NCI-H187 treated with DMSO at 0.1 percent for 48 hours (cell line): ENCODE measurements at regions not wholly inside any gene's neighbourhood (a gene's known extent, or its start where the extent isn't known, plus 50 kb on each side); places are given as distances from the start of the nearest gene placed in this dataset.

Experiments used
- DNase-seq: peaks from one replicate; lab custom pipeline; 2025; lab: John Stamatoyannopoulos, UW

DNA sequence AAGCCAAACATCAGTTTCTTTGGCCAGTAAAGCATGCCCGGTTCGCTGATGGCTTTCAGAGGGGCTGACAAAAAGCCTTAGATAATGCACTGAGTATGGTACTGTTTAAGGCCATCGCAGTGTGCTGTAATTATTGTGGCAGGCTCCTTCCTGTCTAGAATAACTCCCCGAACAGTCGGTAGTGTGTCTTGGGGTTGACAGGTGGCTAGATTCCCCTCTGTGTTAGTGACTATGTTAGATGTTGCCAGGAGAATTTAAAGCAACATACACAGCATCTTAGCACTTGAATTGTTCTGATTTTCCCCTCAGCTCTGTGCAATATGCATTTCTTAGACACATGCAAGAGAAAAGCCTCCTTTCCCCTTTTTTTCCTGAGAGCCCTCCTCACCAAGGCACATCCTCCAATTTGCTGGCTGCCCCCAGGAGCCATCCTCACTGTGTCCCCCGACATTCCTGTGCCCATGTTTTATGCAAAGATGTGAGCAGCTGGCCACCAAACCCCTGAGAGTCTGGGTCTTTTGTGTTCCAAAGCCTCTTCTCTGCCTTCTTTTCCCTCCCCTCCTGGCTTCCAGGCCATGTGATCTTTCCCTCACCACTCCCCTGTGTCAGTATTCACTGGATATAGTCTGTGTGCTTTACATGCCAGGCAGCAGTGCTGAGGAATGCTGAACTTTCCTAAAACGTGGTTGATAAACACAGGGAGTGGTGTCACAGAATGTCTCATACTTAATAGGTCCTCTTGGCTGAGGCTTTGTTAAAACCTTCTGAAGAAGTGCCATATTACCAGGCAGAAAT lies 331.5 kb downstream of the HRH4 start:
- DNase-seq = no peak

DNA sequence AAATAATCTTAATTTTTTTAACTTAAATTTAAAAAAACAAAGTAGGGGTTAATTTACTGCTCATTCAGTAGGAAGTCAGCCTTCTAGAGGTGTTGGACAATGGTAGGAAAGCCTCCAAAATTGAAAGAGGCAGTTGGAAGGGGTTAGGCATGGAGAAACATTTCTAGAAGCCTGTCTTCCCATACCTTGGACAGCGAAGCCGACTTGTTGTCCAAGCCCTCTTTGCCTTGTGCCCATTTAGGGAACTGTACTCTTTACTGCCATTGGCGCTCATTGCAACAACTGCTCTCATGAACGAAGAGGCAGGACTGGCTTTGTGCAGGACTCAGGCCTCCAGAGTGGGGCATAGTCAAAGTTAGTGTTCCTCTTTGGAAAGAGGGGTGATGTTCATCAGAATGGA lies 333.3 kb downstream of the HRH4 start:
- no peak for DNase-seq

DNA sequence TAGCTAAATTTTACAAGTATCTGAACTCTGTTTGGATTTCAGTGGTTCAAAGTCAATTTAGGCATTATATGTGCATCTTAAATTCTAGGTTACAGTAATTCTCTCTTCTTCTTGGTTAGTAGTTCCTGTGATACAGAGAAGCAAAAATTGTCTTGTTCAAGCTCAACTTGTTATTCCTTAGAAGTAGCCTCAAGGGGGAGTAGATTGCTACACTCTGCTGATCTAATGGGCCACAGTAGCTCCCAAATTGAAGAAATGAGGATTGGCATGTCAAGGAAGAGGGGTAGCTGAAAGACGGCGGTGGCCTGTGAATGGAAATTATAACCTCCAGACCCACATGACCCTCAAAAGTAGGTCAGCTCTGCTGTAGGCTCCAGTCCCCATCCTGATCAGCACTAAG lies 334.7 kb downstream of the HRH4 start:
- DNase-seq = no peak

DNA sequence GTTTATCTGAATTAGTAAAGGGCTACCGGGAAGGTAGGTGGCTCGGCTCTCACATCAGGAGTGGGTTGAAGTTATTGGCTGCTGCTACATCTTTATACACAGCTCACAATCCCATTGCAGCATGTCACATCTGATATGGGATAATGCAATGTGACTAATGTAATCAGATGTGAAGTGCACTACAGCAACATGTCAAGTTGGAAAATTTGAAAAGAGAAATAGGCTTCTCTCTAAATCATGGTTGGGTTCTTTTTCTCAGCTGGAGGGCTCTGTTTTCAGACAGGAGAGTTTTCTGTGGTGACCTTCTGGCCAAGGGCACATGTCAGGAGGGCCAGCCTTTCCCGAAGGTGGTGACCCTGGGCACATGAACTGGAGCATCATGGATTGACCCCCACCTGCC lies 337.5 kb downstream of the HRH4 start:
- no peak for DNase-seq

DNA sequence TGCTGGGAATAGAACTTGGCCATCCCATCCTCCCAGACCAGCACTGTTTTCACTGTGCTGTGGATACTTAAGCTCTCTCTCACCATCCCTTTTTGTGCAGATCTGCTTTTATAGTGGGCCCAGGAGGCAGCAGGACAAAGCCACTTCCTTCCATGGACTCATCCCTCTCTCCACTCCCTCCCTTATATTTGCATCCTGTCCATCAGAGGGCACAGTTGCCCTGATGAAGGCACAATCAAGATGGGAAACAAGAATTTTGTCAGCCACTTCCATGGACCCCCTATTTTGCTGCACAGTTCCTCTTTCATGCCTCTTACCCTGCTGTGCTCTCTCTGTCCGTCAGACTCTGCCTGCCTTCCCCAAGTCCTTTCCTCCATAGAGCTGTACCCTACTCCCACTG lies 338.7 kb downstream of the HRH4 start:
- DNase-seq = no peak

DNA sequence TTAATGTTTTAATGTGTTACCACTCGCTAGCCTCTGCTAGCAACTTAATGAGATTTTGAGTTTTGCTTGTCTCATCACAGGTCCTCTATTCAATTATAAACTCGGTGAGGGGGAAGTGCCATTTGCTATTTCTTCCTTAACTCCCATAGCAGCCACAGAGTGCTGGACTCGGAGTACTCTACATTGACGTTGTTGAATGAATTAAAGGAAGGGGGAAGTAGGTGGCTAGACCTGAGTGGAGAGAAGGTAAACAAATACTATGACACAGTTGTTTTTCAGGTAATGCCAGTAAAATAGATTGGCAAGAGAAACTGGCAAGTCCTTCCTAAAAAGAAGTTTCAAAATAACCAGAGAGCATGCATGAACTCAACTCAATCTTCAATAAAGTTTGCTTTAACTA lies 339.3 kb downstream of the HRH4 start:
- no peak for DNase-seq

DNA sequence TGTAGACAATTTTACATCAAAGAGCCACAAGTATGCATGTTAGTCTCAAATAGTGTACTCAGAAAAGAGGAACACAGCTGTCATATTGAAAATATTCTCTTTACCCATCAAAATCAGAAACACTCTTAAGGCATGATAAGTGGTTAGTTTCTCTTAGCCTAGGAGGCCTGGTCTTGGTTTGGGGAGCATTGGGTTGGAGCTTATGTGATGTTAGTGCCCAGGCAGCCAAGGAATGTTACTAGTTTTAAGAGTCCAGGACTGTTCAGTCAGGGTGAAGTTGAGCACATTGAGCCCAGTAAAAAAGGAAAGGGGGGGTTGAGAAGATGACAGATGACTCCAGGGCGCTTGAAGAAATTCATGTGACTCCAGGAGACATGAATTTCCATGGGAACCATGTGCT lies 340.6 kb downstream of the HRH4 start:
- DNase-seq = no peak

DNA sequence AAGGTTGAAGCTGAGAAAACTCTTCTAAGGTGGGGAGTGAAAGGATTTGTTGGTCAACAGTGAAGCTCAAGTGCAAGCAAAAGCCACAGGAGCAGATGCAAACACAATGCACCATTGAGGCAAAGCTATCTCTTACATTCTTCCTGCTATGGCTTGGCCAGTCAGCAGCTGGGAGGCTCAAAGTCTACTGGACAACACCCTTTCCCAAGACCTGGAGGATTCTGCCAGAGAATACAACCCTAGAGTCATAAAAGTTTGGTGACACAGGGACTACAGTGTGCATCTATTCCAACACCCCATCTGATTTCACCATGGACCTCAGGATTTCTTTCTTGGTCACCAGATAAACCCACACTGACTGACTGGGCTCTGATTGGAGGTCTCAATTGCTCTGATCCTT lies 342.0 kb downstream of the HRH4 start:
- DNase-seq = no peak

DNA sequence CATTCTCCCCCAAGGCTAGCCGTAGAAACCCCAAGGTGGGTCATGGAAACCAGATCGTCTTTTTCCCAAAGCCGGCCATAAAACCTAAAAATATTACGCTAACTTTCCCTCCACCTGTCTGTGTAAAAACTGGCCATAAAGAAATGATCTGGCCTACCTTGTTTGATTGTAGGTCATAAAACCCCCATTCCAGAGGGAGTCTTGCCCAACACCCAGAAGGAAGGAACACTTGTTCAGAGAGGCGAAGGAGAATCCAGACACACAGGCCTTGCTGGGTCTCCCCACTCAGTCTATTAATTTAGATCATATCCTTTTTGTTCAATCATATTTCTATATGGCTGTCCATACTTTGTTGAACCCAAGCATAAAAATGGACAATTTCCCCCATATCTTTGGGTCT lies 344.7 kb downstream of the HRH4 start:
- DNase-seq = no peak

DNA sequence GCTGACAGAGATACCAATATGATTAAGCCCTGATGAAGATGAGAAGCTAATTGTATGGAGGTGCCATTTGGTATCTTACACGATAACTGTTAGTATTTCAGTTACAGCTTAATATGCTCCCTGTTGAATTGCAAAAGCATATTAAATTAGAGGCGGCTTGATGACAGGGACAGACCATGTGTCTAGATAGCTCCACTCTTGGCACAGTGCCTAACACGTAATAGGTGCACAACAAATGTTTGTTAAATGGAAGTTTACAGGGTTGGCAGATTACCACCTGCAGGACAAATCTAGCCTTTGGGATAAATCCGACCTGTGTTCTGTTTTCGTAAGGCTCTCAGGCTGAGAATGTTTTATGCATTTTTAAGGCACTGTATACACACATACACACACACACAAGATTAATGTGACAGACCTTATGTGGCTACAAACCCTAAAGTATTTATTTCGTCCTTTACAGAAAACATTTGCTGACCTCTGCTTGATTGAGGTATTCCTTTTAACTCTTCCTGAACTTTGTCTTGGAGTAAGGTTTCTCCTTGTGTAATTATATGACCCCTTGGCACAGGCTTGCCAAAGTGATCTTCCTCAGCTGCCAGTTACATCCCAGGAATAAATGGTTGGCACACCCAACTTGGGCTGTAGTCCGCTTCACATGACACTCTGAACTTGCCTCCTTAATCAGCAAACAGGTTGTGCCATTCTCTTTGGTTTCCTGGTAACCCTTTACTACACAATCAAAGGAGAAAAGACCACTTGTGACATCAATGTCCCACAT lies 348.9 kb downstream of the HRH4 start:
- DNase-seq = no peak

DNA sequence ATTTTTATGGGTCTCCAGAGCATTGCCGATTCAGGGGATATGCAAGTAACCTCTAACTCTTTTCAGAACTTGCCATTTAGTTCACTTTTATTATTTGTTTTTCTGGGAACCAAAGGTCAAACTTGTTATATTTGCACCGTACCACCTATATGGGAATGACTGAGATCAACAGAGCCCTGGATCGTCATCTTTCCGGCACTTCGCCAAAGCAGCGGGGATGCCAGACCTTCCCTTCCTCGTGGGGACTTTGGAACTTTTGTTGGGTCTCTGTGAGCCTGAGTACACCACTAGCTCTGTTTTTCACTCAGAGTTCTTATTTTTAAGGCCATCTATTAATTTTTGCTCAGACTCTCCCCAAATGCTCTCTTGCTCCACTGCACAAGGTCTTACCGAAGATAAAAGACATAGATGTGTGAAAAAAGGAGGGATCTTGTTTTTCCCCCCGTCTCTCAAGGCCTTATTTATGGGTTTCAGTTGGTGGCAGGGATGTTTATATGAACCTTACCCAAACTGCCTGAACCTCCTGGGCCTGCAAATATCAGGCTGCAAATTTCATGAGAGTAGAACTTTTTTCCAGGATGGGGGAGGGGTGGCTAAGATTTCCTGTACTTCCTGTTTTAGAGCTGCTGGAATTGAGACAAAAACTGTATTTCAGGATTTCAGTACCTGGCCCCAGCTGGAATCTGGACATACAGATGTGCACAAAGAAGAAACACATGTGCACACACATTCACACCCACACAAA lies 350.3 kb downstream of the HRH4 start:
- no peak for DNase-seq

DNA sequence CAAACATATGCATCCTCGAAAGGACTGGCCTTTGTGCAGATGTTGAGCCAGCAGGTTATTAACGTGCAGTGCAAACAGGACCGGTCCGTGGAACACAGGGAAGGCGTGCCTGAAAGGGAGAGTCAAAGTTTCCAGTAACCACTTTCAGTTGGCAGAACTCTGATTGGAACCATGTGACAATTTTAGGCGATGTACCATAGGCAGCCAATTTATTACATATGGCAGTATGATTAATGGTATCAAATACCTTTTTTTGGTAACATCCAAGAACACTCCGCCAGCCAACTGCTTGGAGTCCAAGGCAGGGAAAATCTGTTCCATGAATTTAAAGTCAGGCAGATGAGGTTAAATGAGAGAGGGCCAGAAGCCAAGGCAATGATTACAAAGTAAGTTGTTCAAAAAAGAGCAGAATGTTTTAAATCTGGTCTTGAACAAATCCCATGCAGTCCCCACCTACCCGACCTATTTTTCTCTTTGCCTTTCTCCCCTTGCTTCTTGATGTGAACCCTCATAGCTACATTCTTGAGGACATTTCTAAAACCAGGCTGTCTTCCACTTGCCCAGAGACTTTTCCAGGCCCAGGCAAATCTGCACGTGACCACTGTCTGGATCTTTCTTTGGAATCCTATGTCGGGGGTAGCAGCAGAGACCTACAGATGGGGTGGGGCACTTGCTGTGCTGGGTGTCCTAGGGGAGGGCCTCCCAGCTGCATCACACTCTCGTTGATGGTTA lies 351.7 kb downstream of the HRH4 start:
- DNase-seq = no peak

DNA sequence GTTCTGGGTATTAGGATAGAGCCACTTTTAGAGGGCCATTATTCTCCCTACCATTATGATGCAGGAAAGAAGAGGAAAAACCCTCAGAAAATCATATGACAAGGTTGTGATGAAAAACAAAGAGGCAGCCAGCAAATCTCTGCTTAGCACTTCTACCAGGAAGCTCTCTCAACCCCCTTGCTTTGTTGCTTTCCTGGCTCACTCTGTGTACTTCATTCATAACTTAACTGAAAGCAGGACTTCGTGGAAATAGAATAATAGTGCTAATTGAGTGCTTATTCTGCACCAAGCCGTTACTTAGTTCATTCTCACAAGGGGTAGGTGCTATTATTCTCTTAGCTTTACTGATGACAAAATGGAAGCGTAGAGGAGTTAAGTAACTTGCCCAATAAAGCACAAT lies 354.1 kb downstream of the HRH4 start:
- no peak for DNase-seq

DNA sequence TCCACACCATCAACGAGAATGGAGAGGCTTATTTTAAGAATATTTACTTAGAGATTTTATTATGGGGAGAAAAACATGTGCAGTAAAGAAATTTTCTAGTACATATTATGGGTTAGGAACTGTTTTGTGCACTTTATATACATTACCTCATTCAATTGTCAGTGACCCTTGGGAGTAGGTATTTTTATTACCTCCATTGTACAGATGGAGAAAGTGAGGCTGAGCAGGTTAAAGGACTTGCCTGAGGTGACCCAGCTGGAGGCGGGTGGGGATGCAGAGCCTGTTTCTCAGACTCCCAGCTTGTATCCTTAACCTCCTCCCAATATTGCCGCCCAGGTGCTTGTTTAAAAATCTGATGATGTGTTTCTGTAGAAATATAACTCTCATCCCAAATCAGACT lies 356.7 kb downstream of the HRH4 start:
- DNase-seq = no peak

DNA sequence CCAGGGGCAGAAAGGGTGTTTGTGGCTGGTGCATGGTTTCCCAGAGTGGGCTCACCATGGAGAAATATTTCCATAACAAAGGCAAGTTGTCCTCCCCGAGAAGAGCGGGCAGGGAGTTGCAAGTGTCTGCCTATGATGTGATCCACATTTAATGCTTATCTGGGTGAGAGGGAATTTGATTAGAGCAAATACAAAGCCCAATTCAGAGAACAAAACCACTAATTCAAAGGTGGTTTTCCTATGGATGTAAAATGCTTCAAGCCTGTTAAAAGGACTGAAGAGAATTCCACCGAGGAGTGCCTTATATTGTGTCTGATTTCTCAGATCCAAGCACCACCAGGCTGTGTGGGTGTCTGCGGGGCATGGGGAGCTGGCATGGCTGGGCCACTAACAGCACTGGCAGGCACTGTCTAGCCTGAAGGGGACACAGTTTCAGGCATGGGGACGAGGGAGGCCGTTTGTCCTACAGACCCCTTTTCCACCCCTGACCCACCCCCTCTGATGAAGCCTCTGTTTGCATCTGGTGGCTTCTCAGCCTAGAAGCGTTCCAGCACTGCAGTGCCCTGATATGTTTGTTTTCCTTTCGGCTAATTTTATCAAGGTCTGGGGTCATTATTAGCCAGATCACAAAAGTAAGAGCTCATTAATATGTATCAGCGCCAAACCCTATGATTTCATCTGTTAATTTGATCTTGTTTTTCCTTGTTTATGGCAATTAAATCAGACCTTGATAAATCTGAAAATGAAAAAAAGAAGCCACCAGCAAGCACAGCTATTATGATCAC lies 357.3 kb downstream of the HRH4 start:
- no peak for DNase-seq

DNA sequence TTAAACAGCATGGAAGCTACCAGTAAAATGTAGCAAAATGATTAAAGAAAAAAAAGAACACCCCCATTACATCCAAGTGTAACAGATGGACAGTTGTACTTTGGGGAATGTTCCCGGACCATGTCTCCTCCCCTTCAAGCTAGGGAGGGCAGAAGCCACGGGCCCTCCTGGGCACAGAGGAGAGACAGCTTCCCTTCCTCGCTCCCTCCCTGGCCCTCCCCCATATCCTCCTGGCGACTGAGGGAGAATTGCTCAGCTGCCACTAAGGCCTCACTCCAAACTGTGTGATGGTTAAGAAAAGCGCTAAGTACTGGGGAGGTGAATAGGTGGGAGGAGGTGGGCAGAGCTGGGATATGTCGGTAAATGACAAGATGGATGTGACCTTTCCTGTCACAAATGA lies 358.0 kb downstream of the HRH4 start:
- no peak for DNase-seq

DNA sequence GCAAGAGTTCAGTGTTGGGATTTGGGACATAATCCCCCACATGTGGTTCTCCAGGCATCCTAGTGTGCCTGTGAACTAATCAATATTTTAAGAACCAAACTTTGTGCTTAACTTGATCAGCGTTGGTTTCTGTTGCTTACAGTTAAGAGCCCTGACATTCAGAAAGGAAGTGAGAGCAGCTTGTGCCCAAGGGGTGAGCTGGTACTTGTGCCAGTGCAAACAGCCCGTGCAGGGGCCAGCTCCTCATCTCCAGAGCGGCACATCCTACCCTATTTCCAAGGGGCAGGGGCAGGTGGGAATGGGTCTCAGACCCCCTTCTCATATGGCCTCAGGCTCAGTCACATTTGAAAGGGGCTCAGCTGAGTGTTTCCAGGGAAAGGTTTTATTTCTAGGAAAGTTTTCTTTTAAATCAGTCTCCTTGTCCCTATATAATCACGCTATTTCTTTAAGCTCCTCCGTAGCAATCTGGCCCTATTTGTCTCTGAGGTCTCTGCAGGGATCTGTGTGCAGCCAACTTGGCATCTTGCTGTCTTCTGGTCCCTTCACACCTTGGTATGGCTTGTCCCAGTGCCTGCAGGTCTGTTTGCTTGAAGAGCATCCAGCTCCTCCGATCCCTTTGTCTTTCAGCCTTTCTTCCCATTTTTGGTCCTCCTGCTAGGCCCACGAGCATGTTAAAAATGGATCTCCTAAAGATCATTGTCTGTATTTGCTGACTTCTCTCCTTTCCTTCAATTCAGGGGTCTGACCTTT lies 358.9 kb downstream of the HRH4 start:
- DNase-seq = no peak

DNA sequence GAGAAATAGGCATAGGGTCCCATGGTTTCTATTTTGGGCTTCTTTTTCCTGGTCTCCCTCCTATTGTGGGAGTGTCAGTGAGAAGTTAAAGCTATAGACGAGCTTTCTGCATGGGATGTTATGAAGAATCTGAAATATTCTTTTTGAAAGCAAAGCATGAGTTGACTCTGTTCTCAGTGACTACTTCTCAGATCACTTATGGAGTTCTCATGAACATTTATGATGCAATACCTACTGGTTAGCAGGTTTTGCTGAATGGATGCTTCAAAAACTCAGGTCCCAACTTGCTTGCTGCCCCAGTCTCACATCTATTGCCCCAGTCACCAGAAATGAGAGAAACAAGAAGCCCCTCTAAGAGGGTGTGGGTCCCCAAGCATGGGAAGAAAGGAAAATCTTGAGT lies 365.0 kb downstream of the HRH4 start:
- DNase-seq = no peak

DNA sequence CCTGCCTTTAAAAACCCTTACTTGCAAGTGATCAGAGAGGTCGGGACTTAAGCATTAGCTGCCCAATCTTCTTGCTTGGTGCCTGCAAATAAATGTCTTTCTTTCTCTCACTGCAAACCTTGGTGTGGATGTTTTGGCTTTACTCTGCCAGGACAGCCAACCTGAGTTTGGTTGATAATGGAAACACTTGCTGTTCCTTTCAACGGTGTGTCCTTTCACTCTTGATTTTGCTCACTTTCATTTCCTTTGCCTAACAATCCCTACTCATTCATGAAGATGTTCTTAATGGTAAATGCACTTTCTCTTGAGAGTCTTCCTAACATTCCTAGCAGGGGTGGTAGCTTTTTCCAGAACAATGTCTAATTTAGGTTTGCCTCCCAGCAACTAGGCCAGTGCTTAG lies 366.2 kb downstream of the HRH4 start:
- DNase-seq = no peak

DNA sequence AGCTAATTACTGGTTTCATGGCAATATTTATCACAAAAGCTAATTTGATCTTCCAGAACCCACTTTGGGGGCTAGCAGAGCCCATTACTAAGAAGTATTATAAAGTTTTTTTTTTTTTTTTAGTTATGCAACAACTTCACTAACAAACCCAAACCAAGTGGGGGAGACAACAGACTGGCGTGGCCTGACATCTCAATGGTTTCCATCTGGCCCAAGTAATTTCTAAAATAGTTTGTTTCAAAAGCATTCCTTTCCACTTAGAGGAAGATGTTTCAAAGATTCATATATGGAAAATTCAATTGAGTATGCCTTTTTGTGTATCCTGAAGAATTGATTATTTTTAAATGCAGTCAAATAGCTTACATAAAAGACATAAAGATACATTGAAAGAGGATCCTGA lies 367.1 kb downstream of the HRH4 start:
- DNase-seq = no peak

DNA sequence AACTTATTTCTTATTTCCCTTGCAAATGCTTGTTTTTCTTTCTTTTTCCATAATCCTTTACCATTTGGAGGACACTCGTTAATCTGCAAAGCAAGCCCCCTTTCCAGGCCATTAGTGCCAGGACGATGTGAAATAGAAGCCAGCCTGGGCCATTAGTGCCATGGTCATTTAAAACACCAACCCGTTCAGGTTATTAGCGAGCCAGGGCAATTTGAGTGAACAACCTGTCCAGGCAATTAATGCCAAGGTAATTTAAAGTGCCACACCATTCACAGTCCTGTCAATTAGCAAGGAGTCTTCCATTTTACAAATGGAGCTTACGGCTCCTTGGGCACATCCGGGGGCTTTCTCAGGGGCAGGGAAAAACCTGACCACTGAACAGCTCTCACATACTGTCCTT lies 370.6 kb downstream of the HRH4 start:
- DNase-seq = no peak
